ENCODE measurements at regions not wholly inside any gene's neighbourhood (a gene's known extent, or its start where the extent isn't known, plus 50 kb on each side); places are given as distances from the start of the nearest gene placed in this dataset.
A peak's percentile ranks its signal among the peaks of the same experiment; 100 is the strongest.

DNA sequence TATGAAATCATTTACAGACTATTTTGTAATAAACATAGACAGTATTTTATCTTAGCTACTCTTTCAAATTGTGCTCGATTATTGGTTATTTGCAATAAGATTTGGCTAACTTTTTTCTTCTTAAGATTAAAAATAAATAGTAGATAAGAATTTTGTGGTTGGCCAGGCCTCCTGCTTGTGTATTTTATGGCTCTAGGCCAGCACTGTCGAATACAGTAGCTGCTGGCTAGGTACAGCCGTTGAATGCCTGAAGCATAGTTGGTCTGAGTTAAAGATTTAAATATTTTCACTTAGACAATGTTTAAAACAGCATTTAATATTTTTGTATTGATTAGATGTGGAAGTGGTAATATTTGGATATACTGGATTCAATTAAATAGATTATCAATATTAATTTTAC, 481.0 kb downstream of the SPRY1 start:
- Histone ChIP-seq H3K4me3 (ENCODE audit: low read length) (no peak overlapping the region), H3K27ac (ENCODE audit: low read length) (no peak overlapping the region), H4K20me1 (ENCODE audit: insufficient read depth, low read length) (no peaks in the 10 kb centered on the region), H3K9me2 (replicated peaks; ENCODE audit: insufficient read depth, low read length) (no peaks in the 10 kb centered on the region), H3K9me3 (replicated peaks; ENCODE audit: insufficient read depth, low read length) (no peaks in the 10 kb centered on the region), H3K79me2 (ENCODE audit: low read length) (no peaks in the 10 kb centered on the region), H3K4me2 (ENCODE audit: low read depth, low read length) (no peak overlapping the region), H3F3A (ENCODE audit: insufficient read depth, low read length) (no peaks in the 10 kb centered on the region), H3K4me1 (ENCODE audit: low read length) (peaks cover 10% of the 10 kb centered on the region; the same call in 1 of the 2 replicates), H2AFZ (ENCODE audit: low read length) (no peak overlapping the region), H3K27me3 (replicated peaks; ENCODE audit: insufficient read depth, low read length) (no peaks in the 10 kb centered on the region), H3K36me3 (replicated peaks; ENCODE audit: insufficient read depth, low read length) (no peaks in the 10 kb centered on the region), H3K9ac (ENCODE audit: low read length) (no peak overlapping the region)
- DNase-seq, result no peak
- TF ChIP-seq EZH2phosphoT487 (IDR thresholded peaks at IDR 0.05; ENCODE audit: low read length) (no peak), EZH2 (optimal IDR thresholded peaks at IDR 0.05; ENCODE audit: low read depth, low read length) (no peak)
- TF ChIP-seq, protein P1, sequence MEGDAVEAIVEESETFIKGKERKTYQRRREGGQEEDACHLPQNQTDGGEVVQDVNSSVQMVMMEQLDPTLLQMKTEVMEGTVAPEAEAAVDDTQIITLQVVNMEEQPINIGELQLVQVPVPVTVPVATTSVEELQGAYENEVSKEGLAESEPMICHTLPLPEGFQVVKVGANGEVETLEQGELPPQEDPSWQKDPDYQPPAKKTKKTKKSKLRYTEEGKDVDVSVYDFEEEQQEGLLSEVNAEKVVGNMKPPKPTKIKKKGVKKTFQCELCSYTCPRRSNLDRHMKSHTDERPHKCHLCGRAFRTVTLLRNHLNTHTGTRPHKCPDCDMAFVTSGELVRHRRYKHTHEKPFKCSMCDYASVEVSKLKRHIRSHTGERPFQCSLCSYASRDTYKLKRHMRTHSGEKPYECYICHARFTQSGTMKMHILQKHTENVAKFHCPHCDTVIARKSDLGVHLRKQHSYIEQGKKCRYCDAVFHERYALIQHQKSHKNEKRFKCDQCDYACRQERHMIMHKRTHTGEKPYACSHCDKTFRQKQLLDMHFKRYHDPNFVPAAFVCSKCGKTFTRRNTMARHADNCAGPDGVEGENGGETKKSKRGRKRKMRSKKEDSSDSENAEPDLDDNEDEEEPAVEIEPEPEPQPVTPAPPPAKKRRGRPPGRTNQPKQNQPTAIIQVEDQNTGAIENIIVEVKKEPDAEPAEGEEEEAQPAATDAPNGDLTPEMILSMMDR (IDR thresholded peaks at IDR 0.05; ENCODE audit: low read length), result no peak

DNA sequence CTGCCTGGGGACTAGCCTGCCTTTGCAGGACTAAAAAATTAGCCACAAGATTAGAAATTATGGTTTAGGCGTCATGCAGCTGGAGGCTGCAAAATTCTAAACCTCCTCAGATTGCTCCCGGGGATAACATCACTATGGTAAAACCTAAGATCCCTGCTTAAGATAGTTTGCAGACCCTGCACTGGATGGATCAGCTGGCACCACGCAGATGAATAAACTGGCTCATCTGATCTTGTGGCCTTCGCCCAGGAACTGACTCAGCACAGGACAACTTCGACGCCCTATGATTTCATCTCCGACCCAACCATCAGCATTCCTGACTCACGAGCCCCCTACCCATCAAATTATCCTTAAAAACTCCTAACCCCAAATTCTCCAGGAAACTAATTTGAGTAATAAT, 482.4 kb downstream of the SPRY1 start:
- Histone ChIP-seq H2AFZ (ENCODE audit: low read length) (no peak overlapping the region), H3K4me2 (ENCODE audit: low read depth, low read length) (no peak overlapping the region)

DNA sequence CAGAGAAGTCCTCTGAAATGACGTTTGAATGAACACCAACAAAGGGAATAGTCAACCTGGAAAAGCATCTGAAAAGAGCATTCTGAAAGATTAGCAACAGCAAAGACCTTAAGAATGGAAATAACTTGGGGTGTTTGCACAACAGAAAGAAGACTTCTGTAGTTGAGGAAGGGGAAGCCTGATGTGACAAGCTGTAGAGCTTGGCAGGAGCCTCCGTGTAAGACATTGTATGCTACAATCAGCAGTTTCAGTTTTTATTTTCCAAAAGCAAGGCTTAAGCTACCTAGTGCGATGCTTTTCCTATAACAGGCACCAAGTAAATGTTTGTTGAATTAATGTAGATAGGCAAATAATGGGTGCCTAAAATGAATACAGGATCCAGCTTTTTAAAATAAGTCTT, 484.0 kb downstream of the SPRY1 start:
- no peak overlapping the region for H3K4me3 ChIP-seq (ENCODE audit: low read length)
- H3K27me3 ChIP-seq (replicated peaks; ENCODE audit: insufficient read depth, low read length), result no peaks in the 10 kb centered on the region
- H3K27ac ChIP-seq (ENCODE audit: low read length), result no peak overlapping the region
- H3K9ac ChIP-seq (ENCODE audit: low read length), result no peak overlapping the region
- DNase-seq, result peak; percentile 61
- H3K9me2 ChIP-seq (replicated peaks; ENCODE audit: insufficient read depth, low read length), result no peaks in the 10 kb centered on the region
- H3K79me2 ChIP-seq (ENCODE audit: low read length), result no peaks in the 10 kb centered on the region
- no peaks in the 10 kb centered on the region for H3K9me3 ChIP-seq (replicated peaks; ENCODE audit: insufficient read depth, low read length)
- H3K4me1 ChIP-seq (ENCODE audit: low read length), result peaks cover 10% of the 10 kb centered on the region; the same call in 1 of the 2 replicates
- H2AFZ ChIP-seq (ENCODE audit: low read length), result no peak overlapping the region
- H3K36me3 ChIP-seq (replicated peaks; ENCODE audit: insufficient read depth, low read length), result no peaks in the 10 kb centered on the region
- no peaks in the 10 kb centered on the region for H4K20me1 ChIP-seq (ENCODE audit: insufficient read depth, low read length)
- TF ChIP-seq EZH2 (optimal IDR thresholded peaks at IDR 0.05; ENCODE audit: low read depth, low read length), result no peak
- TF ChIP-seq, protein P1 (IDR thresholded peaks at IDR 0.05; ENCODE audit: low read length), result no peak
- no peak for TF ChIP-seq EZH2phosphoT487 (IDR thresholded peaks at IDR 0.05; ENCODE audit: low read length)
- H3F3A ChIP-seq (ENCODE audit: insufficient read depth, low read length), result no peaks in the 10 kb centered on the region
- peak overlapping the region; percentile 33; the same call in 1 of the 2 replicates for H3K4me2 ChIP-seq (ENCODE audit: low read depth, low read length)

More for the DNA sequence above, 482.4 kb downstream of the SPRY1 start:
- Histone ChIP-seq H3K9ac (ENCODE audit: low read length) (no peak overlapping the region), H3K4me3 (ENCODE audit: low read length) (no peak overlapping the region), H3F3A (ENCODE audit: insufficient read depth, low read length) (no peaks in the 10 kb centered on the region), H3K36me3 (replicated peaks; ENCODE audit: insufficient read depth, low read length) (no peaks in the 10 kb centered on the region), H3K9me3 (replicated peaks; ENCODE audit: insufficient read depth, low read length) (no peaks in the 10 kb centered on the region), H3K79me2 (ENCODE audit: low read length) (no peaks in the 10 kb centered on the region), H3K4me1 (ENCODE audit: low read length) (peaks cover 10% of the 10 kb centered on the region; the same call in 1 of the 2 replicates), H3K27me3 (replicated peaks; ENCODE audit: insufficient read depth, low read length) (no peaks in the 10 kb centered on the region), H3K9me2 (replicated peaks; ENCODE audit: insufficient read depth, low read length) (no peaks in the 10 kb centered on the region), H3K27ac (ENCODE audit: low read length) (no peak overlapping the region), H4K20me1 (ENCODE audit: insufficient read depth, low read length) (no peaks in the 10 kb centered on the region)
- no peak for DNase-seq
- TF ChIP-seq EZH2phosphoT487 (IDR thresholded peaks at IDR 0.05; ENCODE audit: low read length), result no peak

DNA sequence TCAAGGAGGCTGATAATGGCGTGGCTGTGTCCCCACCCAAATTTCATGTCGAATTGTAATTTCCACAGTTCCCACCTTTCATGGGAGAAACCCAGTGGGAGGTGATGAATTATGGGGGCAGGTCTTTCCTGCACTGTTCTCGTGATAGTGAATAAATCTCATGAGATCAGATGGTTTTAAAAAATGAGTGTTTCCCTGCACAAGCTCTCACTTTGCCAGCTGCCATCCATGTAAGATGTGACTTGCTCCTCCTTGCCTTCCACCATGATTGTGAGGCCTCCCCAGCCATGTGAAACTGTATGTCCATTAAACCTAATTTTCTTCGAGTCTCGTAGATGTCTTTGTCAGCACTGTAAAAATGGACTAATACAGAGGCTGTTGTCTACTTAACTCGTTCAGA, 488.3 kb downstream of the SPRY1 start:
- no peak for DNase-seq
- H3K27ac ChIP-seq (ENCODE audit: low read length), result no peak overlapping the region
- no peaks in the 10 kb centered on the region for H3F3A ChIP-seq (ENCODE audit: insufficient read depth, low read length)
- H3K4me1 ChIP-seq (ENCODE audit: low read length), result peaks cover 7% of the 10 kb centered on the region; the same call in 1 of the 2 replicates
- no peak overlapping the region for H3K4me3 ChIP-seq (ENCODE audit: low read length)
- no peak overlapping the region for H2AFZ ChIP-seq (ENCODE audit: low read length)
- no peak overlapping the region for H3K4me2 ChIP-seq (ENCODE audit: low read depth, low read length)
- TF ChIP-seq, protein P1 (IDR thresholded peaks at IDR 0.05; ENCODE audit: low read length), result no peak
- TF ChIP-seq EZH2phosphoT487 (IDR thresholded peaks at IDR 0.05; ENCODE audit: low read length) (no peak), EZH2 (optimal IDR thresholded peaks at IDR 0.05; ENCODE audit: low read depth, low read length) (no peak)
- H3K27me3 ChIP-seq (replicated peaks; ENCODE audit: insufficient read depth, low read length), result no peaks in the 10 kb centered on the region
- no peaks in the 10 kb centered on the region for H4K20me1 ChIP-seq (ENCODE audit: insufficient read depth, low read length)
- no peaks in the 10 kb centered on the region for H3K9me2 ChIP-seq (replicated peaks; ENCODE audit: insufficient read depth, low read length)
- H3K9me3 ChIP-seq (replicated peaks; ENCODE audit: insufficient read depth, low read length), result no peaks in the 10 kb centered on the region
- no peaks in the 10 kb centered on the region for H3K36me3 ChIP-seq (replicated peaks; ENCODE audit: insufficient read depth, low read length)
- H3K9ac ChIP-seq (ENCODE audit: low read length), result no peak overlapping the region
- H3K79me2 ChIP-seq (ENCODE audit: low read length), result no peaks in the 10 kb centered on the region

Data from MM.1S (cell line).